ENCODE measurements at regions not wholly inside any gene's neighbourhood (a gene's known extent, or its start where the extent isn't known, plus 50 kb on each side); places are given as distances from the start of the nearest gene placed in this dataset.

- 69 to 77% methylated on average over 4 to 5 of the region's 5 CpGs for WGBS, 2 experiments
- Histone ChIP-seq H3K4me1 (ENCODE audit: control insufficient read depth, insufficient read depth, low read length) (peaks cover 6% of the 10 kb centered on the region), H3K27ac (ENCODE audit: insufficient read depth, low read depth, low read length, poor library complexity, severe bottlenecking) (no peak overlapping the region)
These were observed 294.4 kb upstream of the PRDM1 start for GRCh38 chr6:105791583-105792318.

GRCh38 chr6:105791179-105791578 lies 295.0 kb upstream of the PRDM1 start:
- 90% methylated on average over 1 of the region's 1 CpG; no CpG with 5 or more reads in 1 of the 2 experiments for WGBS, 2 experiments
- peaks cover 6% of the 10 kb centered on the region for H3K4me1 ChIP-seq (ENCODE audit: control insufficient read depth, insufficient read depth, low read length)
- no peak overlapping the region for H3K4me3 ChIP-seq (ENCODE audit: insufficient read depth, low read depth, low read length)
- H3K27ac ChIP-seq (ENCODE audit: insufficient read depth, low read depth, low read length, poor library complexity, severe bottlenecking): no peak overlapping the region
- H3K36me3 ChIP-seq (ENCODE audit: control insufficient read depth, insufficient read depth, low read length): no peaks in the 10 kb centered on the region
- no peaks in the 10 kb centered on the region for H3K27me3 ChIP-seq (ENCODE audit: control insufficient read depth, insufficient read depth, low read length, poor library complexity, severe bottlenecking)
- H3K9me3 ChIP-seq (ENCODE audit: control insufficient read depth, low read length): no peaks in the 10 kb centered on the region

More at GRCh38 chr6:105791583-105792318, 294.4 kb upstream of the PRDM1 start:
- no peaks in the 10 kb centered on the region for H3K27me3 ChIP-seq (ENCODE audit: control insufficient read depth, insufficient read depth, low read length, poor library complexity, severe bottlenecking)
- H3K9me3 ChIP-seq (ENCODE audit: control insufficient read depth, low read length): no peaks in the 10 kb centered on the region
- H3K36me3 ChIP-seq (ENCODE audit: control insufficient read depth, insufficient read depth, low read length): no peaks in the 10 kb centered on the region
- no peak overlapping the region for H3K4me3 ChIP-seq (ENCODE audit: insufficient read depth, low read depth, low read length)

GRCh38 chr6:105790635-105791034 lies 295.5 kb upstream of the PRDM1 start:
- no peaks in the 10 kb centered on the region for H3K27me3 ChIP-seq (ENCODE audit: control insufficient read depth, insufficient read depth, low read length, poor library complexity, severe bottlenecking)
- no peaks in the 10 kb centered on the region for H3K36me3 ChIP-seq (ENCODE audit: control insufficient read depth, insufficient read depth, low read length)
- no peaks in the 10 kb centered on the region for H3K9me3 ChIP-seq (ENCODE audit: control insufficient read depth, low read length)
- no peak overlapping the region for H3K4me3 ChIP-seq (ENCODE audit: insufficient read depth, low read depth, low read length)
- 59 to 62% methylated on average over 1 of the region's 1 CpG for WGBS, 2 experiments
- peaks cover 6% of the 10 kb centered on the region for H3K4me1 ChIP-seq (ENCODE audit: control insufficient read depth, insufficient read depth, low read length)
- no peak overlapping the region for H3K27ac ChIP-seq (ENCODE audit: insufficient read depth, low read depth, low read length, poor library complexity, severe bottlenecking)

- peaks cover 6% of the 10 kb centered on the region for H3K4me1 ChIP-seq (ENCODE audit: control insufficient read depth, insufficient read depth, low read length)
- H3K27me3 ChIP-seq (ENCODE audit: control insufficient read depth, insufficient read depth, low read length, poor library complexity, severe bottlenecking): no peaks in the 10 kb centered on the region
- H3K36me3 ChIP-seq (ENCODE audit: control insufficient read depth, insufficient read depth, low read length): no peaks in the 10 kb centered on the region
- WGBS, 2 experiments: 53 to 76% methylated on average over 2 of the region's 2 CpGs
- no peak overlapping the region for H3K27ac ChIP-seq (ENCODE audit: insufficient read depth, low read depth, low read length, poor library complexity, severe bottlenecking)
- H3K4me3 ChIP-seq (ENCODE audit: insufficient read depth, low read depth, low read length): no peak overlapping the region
- no peaks in the 10 kb centered on the region for H3K9me3 ChIP-seq (ENCODE audit: control insufficient read depth, low read length)
These were observed 296.2 kb upstream of the PRDM1 start for GRCh38 chr6:105789935-105790334.

GRCh38 chr6:105787747-105788146 lies 298.4 kb upstream of the PRDM1 start:
- Histone ChIP-seq H3K27me3 (ENCODE audit: control insufficient read depth, insufficient read depth, low read length, poor library complexity, severe bottlenecking) (no peaks in the 10 kb centered on the region), H3K27ac (ENCODE audit: insufficient read depth, low read depth, low read length, poor library complexity, severe bottlenecking) (no peak overlapping the region), H3K36me3 (ENCODE audit: control insufficient read depth, insufficient read depth, low read length) (no peaks in the 10 kb centered on the region), H3K4me1 (ENCODE audit: control insufficient read depth, insufficient read depth, low read length) (no peaks in the 10 kb centered on the region), H3K4me3 (ENCODE audit: insufficient read depth, low read depth, low read length) (no peak overlapping the region), H3K9me3 (ENCODE audit: control insufficient read depth, low read length) (no peaks in the 10 kb centered on the region)
- 89 to 94% methylated on average over 5 of the region's 5 CpGs for WGBS, 2 experiments

- Histone ChIP-seq H3K36me3 (ENCODE audit: control insufficient read depth, insufficient read depth, low read length) (no peaks in the 10 kb centered on the region), H3K9me3 (ENCODE audit: control insufficient read depth, low read length) (no peaks in the 10 kb centered on the region), H3K27ac (ENCODE audit: insufficient read depth, low read depth, low read length, poor library complexity, severe bottlenecking) (no peak overlapping the region), H3K4me3 (ENCODE audit: insufficient read depth, low read depth, low read length) (no peak overlapping the region), H3K27me3 (ENCODE audit: control insufficient read depth, insufficient read depth, low read length, poor library complexity, severe bottlenecking) (no peaks in the 10 kb centered on the region), H3K4me1 (ENCODE audit: control insufficient read depth, insufficient read depth, low read length) (no peaks in the 10 kb centered on the region)
- WGBS, 2 experiments: 94 to 97% methylated on average over 10 of the region's 10 CpGs
These were observed 299.1 kb upstream of the PRDM1 start for GRCh38 chr6:105786890-105787655.

- Histone ChIP-seq H3K9me3 (ENCODE audit: control insufficient read depth, low read length) (no peaks in the 10 kb centered on the region), H3K27me3 (ENCODE audit: control insufficient read depth, insufficient read depth, low read length, poor library complexity, severe bottlenecking) (no peaks in the 10 kb centered on the region), H3K36me3 (ENCODE audit: control insufficient read depth, insufficient read depth, low read length) (no peaks in the 10 kb centered on the region), H3K4me1 (ENCODE audit: control insufficient read depth, insufficient read depth, low read length) (no peaks in the 10 kb centered on the region), H3K27ac (ENCODE audit: insufficient read depth, low read depth, low read length, poor library complexity, severe bottlenecking) (no peak overlapping the region), H3K4me3 (ENCODE audit: insufficient read depth, low read depth, low read length) (no peak overlapping the region)
- 81 to 97% methylated on average over 1 of the region's 1 CpG for WGBS, 2 experiments
These were observed 299.7 kb upstream of the PRDM1 start for GRCh38 chr6:105786449-105786848.

GRCh38 chr6:105785066-105785811 lies 300.9 kb upstream of the PRDM1 start:
- H3K27ac ChIP-seq (ENCODE audit: insufficient read depth, low read depth, low read length, poor library complexity, severe bottlenecking): no peak overlapping the region
- no peaks in the 10 kb centered on the region for H3K9me3 ChIP-seq (ENCODE audit: control insufficient read depth, low read length)
- H3K36me3 ChIP-seq (ENCODE audit: control insufficient read depth, insufficient read depth, low read length): no peaks in the 10 kb centered on the region
- H3K27me3 ChIP-seq (ENCODE audit: control insufficient read depth, insufficient read depth, low read length, poor library complexity, severe bottlenecking): no peaks in the 10 kb centered on the region
- H3K4me1 ChIP-seq (ENCODE audit: control insufficient read depth, insufficient read depth, low read length): no peaks in the 10 kb centered on the region
- WGBS, 2 experiments: 95 to 98% methylated on average over 6 of the region's 6 CpGs
- no peak overlapping the region for H3K4me3 ChIP-seq (ENCODE audit: insufficient read depth, low read depth, low read length)

- Histone ChIP-seq H3K9me3 (ENCODE audit: control insufficient read depth, low read length) (no peaks in the 10 kb centered on the region), H3K4me1 (ENCODE audit: control insufficient read depth, insufficient read depth, low read length) (no peaks in the 10 kb centered on the region), H3K27ac (ENCODE audit: insufficient read depth, low read depth, low read length, poor library complexity, severe bottlenecking) (no peak overlapping the region), H3K4me3 (ENCODE audit: insufficient read depth, low read depth, low read length) (no peak overlapping the region), H3K27me3 (ENCODE audit: control insufficient read depth, insufficient read depth, low read length, poor library complexity, severe bottlenecking) (no peaks in the 10 kb centered on the region), H3K36me3 (ENCODE audit: control insufficient read depth, insufficient read depth, low read length) (no peaks in the 10 kb centered on the region)
- 89 to 91% methylated on average over 2 of the region's 2 CpGs for WGBS, 2 experiments
These were observed 302.0 kb upstream of the PRDM1 start for GRCh38 chr6:105784179-105784578.
